ENCODE measurements at regions not wholly inside any gene's neighbourhood (a gene's known extent, or its start where the extent isn't known, plus 50 kb on each side); places are given as distances from the start of the nearest gene placed in this dataset.

GRCh38 chr13:93045836-93046235, 180.8 kb upstream of the GPC6 start (continued):
- TF ChIP-seq REST (IDR thresholded peaks at IDR 0.05; ENCODE audit: borderline replicate concordance in 1 of 2, low read depth in 1 of 2, low read length in 2 of 2), result no peak
- TF ChIP-seq PCBP1 (IDR thresholded peaks at IDR 0.05; ENCODE audit: borderline replicate concordance, low read depth, low read length), result no peak
- no peak for TF ChIP-seq POLR2G (IDR thresholded peaks at IDR 0.05; ENCODE audit: low read depth, low read length)
- no peak for TF ChIP-seq ZNF512B (CRISPR knock-in tag; IDR thresholded peaks at IDR 0.05; ENCODE audit: borderline replicate concordance)
- TF ChIP-seq FOXC1 (CRISPR knock-in tag; IDR thresholded peaks at IDR 0.05; ENCODE audit: borderline replicate concordance), result no peak
- TF ChIP-seq CBX5 (CRISPR knock-in tag; IDR thresholded peaks at IDR 0.05; ENCODE audit: borderline replicate concordance), result no peak

- in situ Hi-C loops (cut with HindIII; ENCODE audit: extremely low pct_ligation_motif_present, low pct_unique_long_range_greater_than_20kb) (no loop called here), intact Hi-C loops (cut with micrococcal nuclease; ENCODE audit: unreplicated experiment) (no loop called here)
- Histone ChIP-seq H3K4me3 (replicated peaks in 1 of 3; ENCODE audit: insufficient read depth in 1 of 3, low read depth in 2 of 3, low read length in 3 of 3) (no peak overlapping the region), H4K20me1 (ENCODE audit: insufficient read depth, low read length) (no peaks in the 10 kb centered on the region), H3K9ac (ENCODE audit: insufficient read depth, low read depth, low read length) (no peak overlapping the region), H3K4me2 (ENCODE audit: low read depth, low read length) (no peak overlapping the region), H3K9me3 (ENCODE audit: low read length) (no peaks in the 10 kb centered on the region), H3K27ac (ENCODE audit: extremely low read length, insufficient read depth, low read length) (no peak overlapping the region), H3K4me1 (ENCODE audit: insufficient read depth, low read length) (no peaks in the 10 kb centered on the region), H3K27me3 (ENCODE audit: control insufficient read depth in 1 of 2, insufficient read depth in 2 of 2, low read length in 2 of 2) (no peaks in the 10 kb centered on the region; a peak in 1 of 5 replicates), H2AFZ (ENCODE audit: low read length) (no peak overlapping the region), H3K36me3 (replicated peaks in 1 of 2; ENCODE audit: control insufficient read depth in 1 of 2, insufficient read depth in 2 of 2, low read length in 2 of 2) (no peaks in the 10 kb centered on the region), H3K79me2 (ENCODE audit: insufficient read depth, low read length) (no peaks in the 10 kb centered on the region)
- ChIA-PET CTCF (ENCODE audit: low intra/inter-chr PET ratio, low total read pairs) (no interaction called here), POLR2A (no interaction called here)
- BruUV-seq (replicated peaks), result no TSS peak
- ATAC-seq (no peak), DNase-seq (ENCODE audit: low spot score) (no peak), FAIRE-seq (no peak)
- TF ChIP-seq SNRNP70 (IDR thresholded peaks at IDR 0.05; ENCODE audit: low read depth, low read length) (no peak), HMGXB4 (CRISPR knock-in tag; IDR thresholded peaks at IDR 0.05; ENCODE audit: borderline replicate concordance in 1 of 2, low read depth in 1 of 2) (no peak), PHF20 (CRISPR knock-in tag; IDR thresholded peaks at IDR 0.05) (no peak), NFE2 (CRISPR knock-in tag; IDR thresholded peaks at IDR 0.05) (no peak), ZFP36 (IDR thresholded peaks at IDR 0.05; ENCODE audit: borderline replicate concordance, low read depth, low read length, partially characterized antibody) (no peak), RBM39 (IDR thresholded peaks at IDR 0.05; ENCODE audit: low read depth, low read length, poor library complexity, severe bottlenecking) (no peak), CC2D1A (CRISPR knock-in tag; IDR thresholded peaks at IDR 0.05) (no peak), MLX (CRISPR knock-in tag; IDR thresholded peaks at IDR 0.05) (no peak)
- 4% methylated on average over 2 of the region's 2 CpGs for WGBS (ENCODE audit: low lambda C conversion rate)
Observed at GRCh38 chr13:93055233-93055632, 171.4 kb upstream of the GPC6 start.

Measured in HepG2 (cell line).